ENCODE measurements at regions not wholly inside any gene's neighbourhood (a gene's known extent, or its start where the extent isn't known, plus 50 kb on each side); places are given as distances from the start of the nearest gene placed in this dataset.

- Mint-ChIP-seq H3K36me3 (ENCODE audit: low read depth) (no peaks in the 10 kb centered on the region), H3K27ac (no peak overlapping the region), H3K4me1 (no peaks in the 10 kb centered on the region), H3K4me3 (no peak overlapping the region), H3K27me3 (ENCODE audit: insufficient read depth) (no peaks in the 10 kb centered on the region), H3K9me3 (peaks cover 78% of the 10 kb centered on the region)
- Histone ChIP-seq H3K27me3 (ENCODE audit: control insufficient read depth, insufficient read depth, low read length, poor library complexity, severe bottlenecking) (no peaks in the 10 kb centered on the region), H3K27ac (ENCODE audit: low read depth, low read length) (no peak overlapping the region), H3K4me3 (ENCODE audit: low read length) (no peak overlapping the region), H3K36me3 (ENCODE audit: control insufficient read depth, insufficient read depth, low read length) (no peaks in the 10 kb centered on the region), H3K9me3 (ENCODE audit: control insufficient read depth, low read length) (peaks cover 45% of the 10 kb centered on the region), H3K9ac (ENCODE audit: extremely low read depth, low read length, poor library complexity, severe bottlenecking) (no peak overlapping the region), H3K4me1 (ENCODE audit: control insufficient read depth, insufficient read depth, low read length) (no peaks in the 10 kb centered on the region)
- no peak for TF ChIP-seq CTCF (conservative IDR thresholded peaks at IDR 0.05)
- WGBS, 2 experiments (ENCODE audit: insufficient coverage in 1 of 2, insufficient read length in 1 of 2), result 56 to 58% methylated on average over 1 of the region's 1 CpG
- DNase-seq, result no peak
These were observed 167.9 kb upstream of the SYNCRIP start for GRCh38 chr6:85810558-85810957.

GRCh38 chr6:85803721-85804120, 161.0 kb upstream of the SYNCRIP start:
- Histone ChIP-seq H3K27me3 (ENCODE audit: control insufficient read depth, insufficient read depth, low read length, poor library complexity, severe bottlenecking) (no peaks in the 10 kb centered on the region), H3K9ac (ENCODE audit: extremely low read depth, low read length, poor library complexity, severe bottlenecking) (no peak overlapping the region), H3K4me3 (ENCODE audit: low read length) (no peak overlapping the region), H3K9me3 (ENCODE audit: control insufficient read depth, low read length) (peaks cover 13% of the 10 kb centered on the region), H3K27ac (ENCODE audit: low read depth, low read length) (no peak overlapping the region), H3K36me3 (ENCODE audit: control insufficient read depth, insufficient read depth, low read length) (no peaks in the 10 kb centered on the region), H3K4me1 (ENCODE audit: control insufficient read depth, insufficient read depth, low read length) (no peaks in the 10 kb centered on the region)
- WGBS, 2 experiments (ENCODE audit: insufficient coverage in 1 of 2, insufficient read length in 1 of 2), result 60 to 85% methylated on average over 1 of the region's 1 CpG
- H3K4me1 Mint-ChIP-seq, result no peaks in the 10 kb centered on the region
- no peak for DNase-seq
- no peaks in the 10 kb centered on the region for H3K27me3 Mint-ChIP-seq (ENCODE audit: insufficient read depth)
- TF ChIP-seq CTCF (conservative IDR thresholded peaks at IDR 0.05), result no peak
- peaks cover 35% of the 10 kb centered on the region for H3K9me3 Mint-ChIP-seq
- no peaks in the 10 kb centered on the region for H3K36me3 Mint-ChIP-seq (ENCODE audit: low read depth)
- no peak overlapping the region for H3K4me3 Mint-ChIP-seq
- no peak overlapping the region for H3K27ac Mint-ChIP-seq

- H3K4me1 ChIP-seq (ENCODE audit: control insufficient read depth, insufficient read depth, low read length), result no peaks in the 10 kb centered on the region
- Mint-ChIP-seq H3K4me3 (no peak overlapping the region), H3K27ac (no peak overlapping the region), H3K27me3 (ENCODE audit: insufficient read depth) (no peaks in the 10 kb centered on the region), H3K36me3 (ENCODE audit: low read depth) (no peaks in the 10 kb centered on the region), H3K4me1 (no peaks in the 10 kb centered on the region), H3K9me3 (peaks cover 19% of the 10 kb centered on the region)
- no peaks in the 10 kb centered on the region for H3K27me3 ChIP-seq (ENCODE audit: control insufficient read depth, insufficient read depth, low read length, poor library complexity, severe bottlenecking)
- no peak for DNase-seq
- no peaks in the 10 kb centered on the region for H3K36me3 ChIP-seq (ENCODE audit: control insufficient read depth, insufficient read depth, low read length)
- H3K4me3 ChIP-seq (ENCODE audit: low read length), result no peak overlapping the region
- TF ChIP-seq CTCF (conservative IDR thresholded peaks at IDR 0.05), result no peak
- H3K27ac ChIP-seq (ENCODE audit: low read depth, low read length), result no peak overlapping the region
- H3K9ac ChIP-seq (ENCODE audit: extremely low read depth, low read length, poor library complexity, severe bottlenecking), result no peak overlapping the region
- H3K9me3 ChIP-seq (ENCODE audit: control insufficient read depth, low read length), result no peaks in the 10 kb centered on the region
- 87% methylated on average over 1 of the region's 1 CpG; no CpG with 5 or more reads in 1 of the 2 experiments for WGBS, 2 experiments (ENCODE audit: insufficient coverage in 1 of 2, insufficient read length in 1 of 2)
These were observed 159.5 kb upstream of the SYNCRIP start for GRCh38 chr6:85802162-85802561.

All from endodermal cell (in vitro differentiated cells).